IMR-90 (cell line): ENCODE measurements at regions not wholly inside any gene's neighbourhood (a gene's known extent, or its start where the extent isn't known, plus 50 kb on each side); places are given as distances from the start of the nearest gene placed in this dataset.

Source experiments
- ATAC-seq: fragments of 200-7000 bp; cut with Tn5 transposase; 2 replicates; pipeline ENCODE4 v1.9.1; 2020; ENCODE audit warnings: low read depth, mild to moderate bottlenecking, moderate library complexity
- BruUV-seq: library from RNA; stranded (reverse); fragments of 400-500 nt; replicated peaks from 2 replicates; lab custom pipeline; 2021; lab: Mats Ljungman, UMichigan
- CTCF ChIA-PET: fragments of 300-600 bp; formaldehyde crosslinking; extraction: SDS; loops from one replicate; lab custom pipeline; 2021; ENCODE audit warnings: antibody characterized with exemption; lab: Yijun Ruan, JAX
- POLR2A ChIA-PET: fragments of 300-600 bp; sonication (Branson Sonifier 250); formaldehyde crosslinking; loops from one replicate; lab custom pipeline; 2022; ENCODE audit warnings: antibody characterized with exemption; ENCODE audit not compliant: unreplicated experiment; lab: Charles Lee
- DNase-seq: peaks from one replicate; pipeline ENCODE4 v3.0.0; 2013
- H2AFZ ChIP-seq: replicated peaks from 2 replicates; pipeline ENCODE3; 2013; ENCODE audit warnings: low read length, mild to moderate bottlenecking; ENCODE audit not compliant: poor library complexity
- H2AK5ac ChIP-seq: 2 replicates; pipeline ENCODE4 v1.6.1; 2013; ENCODE audit warnings: low read depth, low read length, inconsistent platforms
- H2AK9ac ChIP-seq: replicated peaks from 2 replicates; pipeline ENCODE3; 2013; ENCODE audit warnings: mild to moderate bottlenecking, low read depth, low read length, moderate library complexity; ENCODE audit not compliant: poor library complexity
- H2BK120ac ChIP-seq: 2 replicates; pipeline ENCODE4 v1.6.1; 2013; ENCODE audit warnings: low read depth, low read length, inconsistent platforms
- H2BK15ac ChIP-seq: 3 replicates; pipeline ENCODE4 v1.6.1; 2013; ENCODE audit warnings: low read depth, low read length, inconsistent platforms
- H2BK20ac ChIP-seq: 2 replicates; pipeline ENCODE4 v1.6.1; 2013; ENCODE audit warnings: low read depth, mild to moderate bottlenecking, inconsistent platforms, low read length, moderate library complexity
- H2BK5ac ChIP-seq: 2 replicates; pipeline ENCODE4 v1.6.1; 2013; ENCODE audit warnings: mild to moderate bottlenecking, low read depth, low read length, inconsistent platforms; ENCODE audit not compliant: poor library complexity, severe bottlenecking
- H3K14ac ChIP-seq: replicated peaks from 2 replicates; pipeline ENCODE4 v1.6.1; 2013; ENCODE audit warnings: low read depth, low read length, inconsistent platforms
- H3K18ac ChIP-seq: 2 replicates; pipeline ENCODE4 v1.6.1; 2013; ENCODE audit warnings: low read depth, low read length, control low read depth
- H3K23ac ChIP-seq: 2 replicates; pipeline ENCODE4 v1.6.1; 2013; ENCODE audit warnings: low read depth, low read length, inconsistent platforms
- H3K27ac ChIP-seq: 2 replicates; pipeline ENCODE4 v1.5.1; 2013; ENCODE audit warnings: mild to moderate bottlenecking, control low read depth, low read length; ENCODE audit not compliant: insufficient read depth
- H3K27me3 ChIP-seq: 2 replicates; pipeline ENCODE4 v1.6.1; 2013; ENCODE audit warnings: low read length; ENCODE audit not compliant: control insufficient read depth, insufficient read depth
- H3K36me3 ChIP-seq: 2 replicates; pipeline ENCODE4 v1.6.1; 2013; ENCODE audit warnings: low read length, mixed read lengths; ENCODE audit not compliant: control insufficient read depth, insufficient read depth
- H3K4ac ChIP-seq: 2 replicates; pipeline ENCODE4 v1.6.1; 2013; ENCODE audit warnings: low read depth, low read length, inconsistent platforms
- H3K4me1 ChIP-seq: 2 replicates; pipeline ENCODE4 v1.6.1; 2013; ENCODE audit warnings: low read length, mixed read lengths; ENCODE audit not compliant: control insufficient read depth, insufficient read depth
- H3K4me2 ChIP-seq: 2 replicates; pipeline ENCODE4 v1.6.1; 2013; ENCODE audit warnings: low read depth, mild to moderate bottlenecking, control low read depth, low read length, moderate library complexity
- H3K4me3 ChIP-seq: 2 replicates; pipeline ENCODE4 v1.5.1; 2013; ENCODE audit warnings: low read depth, mild to moderate bottlenecking, control low read depth, low read length, moderate library complexity; ENCODE audit not compliant: insufficient read depth
- H3K56ac ChIP-seq: 2 replicates; pipeline ENCODE4 v1.6.1; 2013; ENCODE audit warnings: low read length, inconsistent platforms; ENCODE audit not compliant: insufficient read depth; ENCODE audit errors: extremely low read depth
- H3K79me1 ChIP-seq, 2 experiments: 2 replicates each; pipeline ENCODE4 v1.6.1; 2013; ENCODE audit warnings: low read length in 2 of 2, inconsistent platforms in 1 of 2, low read depth in 1 of 2
- H3K9ac ChIP-seq: 2 replicates; pipeline ENCODE4 v1.6.1; 2013; ENCODE audit warnings: low read depth, low read length, control low read depth
- H3K9me1 ChIP-seq: 2 replicates; pipeline ENCODE4 v1.6.1; 2013; ENCODE audit warnings: low read length, inconsistent platforms; ENCODE audit not compliant: insufficient read depth
- H3K9me3 ChIP-seq: 2 replicates; pipeline ENCODE4 v1.6.1; 2013; ENCODE audit warnings: low read length; ENCODE audit not compliant: control insufficient read depth, insufficient read depth
- H4K20me1 ChIP-seq: 2 replicates; pipeline ENCODE4 v1.6.1; 2013; ENCODE audit warnings: low read length, inconsistent platforms; ENCODE audit not compliant: insufficient read depth
- H4K5ac ChIP-seq: 2 replicates; pipeline ENCODE4 v1.6.1; 2013; ENCODE audit warnings: mild to moderate bottlenecking, low read depth, low read length, control low read depth
- H4K8ac ChIP-seq, 2 experiments: 2 replicates each; pipeline ENCODE4 v1.6.1; 2013; ENCODE audit warnings: low read depth in 2 of 2, low read length in 2 of 2, control low read depth in 1 of 2, inconsistent platforms in 1 of 2
- H4K91ac ChIP-seq: 2 replicates; pipeline ENCODE4 v1.6.1; 2013; ENCODE audit warnings: low read depth, low read length, inconsistent platforms; ENCODE audit not compliant: insufficient read depth
- MAFK ChIP-seq: IDR thresholded peaks from 2 replicates; pipeline ENCODE4 v1.6.1; 2012; ENCODE audit warnings: low read depth, low read length, improper control_type of control experiment
- WGBS, 2 experiments: methylation state at CpG; one replicate each; pipeline versions ENCODE4 v1.1.5 to v1.1.7; 2013; ENCODE audit warnings: missing lambda C conversion rate in 2 of 2; ENCODE audit not compliant: insufficient read length in 1 of 2; ENCODE audit errors: extremely low coverage in 2 of 2; 5-methylcytosine and 5-hydroxymethylcytosine counted together
- dilution Hi-C: fragments of 300-500 bp; cut with HindIII; formaldehyde crosslinking; loops from one replicate; pipeline ENCODE4 v1.14.3; 2018; ENCODE audit warnings: low sequenced_read_pairs; ENCODE audit not compliant: unreplicated experiment
- in situ Hi-C: fragments of 300-500 bp; cut with MboI; formaldehyde crosslinking; loops from 3 replicates; pipeline ENCODE4 v1.14.3; 2019; ENCODE audit warnings: low sequenced_read_pairs, inconsistent platforms, mixed read lengths
- intact Hi-C: fragments of 100-400 bp; cut with micrococcal nuclease; formaldehyde crosslinking; loops from 2 replicates; pipeline ENCODE4 v1.10.0; 2022
- TF ChIP-seq, protein P1 (sequence below): fragments of 150-350 bp; IDR thresholded peaks from 2 replicates; pipeline ENCODE4 v1.6.1; 2017; ENCODE audit warnings: mild to moderate bottlenecking, antibody characterized with exemption, low read length, low read depth

DNA sequence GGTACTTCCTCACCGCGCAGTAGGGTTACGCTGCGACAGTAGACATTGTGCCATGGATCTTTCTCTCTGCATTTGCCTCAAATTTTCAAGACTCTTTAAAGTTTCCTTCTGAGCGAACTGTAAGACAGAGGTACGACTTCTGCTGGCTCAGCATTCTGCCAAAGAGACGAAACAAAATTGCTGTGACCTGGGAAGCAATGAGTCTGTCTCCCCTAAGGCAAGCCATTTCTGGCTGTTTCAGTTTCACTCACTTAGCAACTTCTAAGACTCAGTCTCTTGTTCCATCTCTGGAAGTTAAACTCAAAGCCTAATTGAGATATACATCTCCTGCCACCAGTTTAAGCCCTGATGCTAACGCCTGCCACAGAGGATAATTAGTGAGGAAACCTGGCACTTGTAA is 510.9 kb upstream of the DAB1 start:
- Histone ChIP-seq H2BK5ac (no peak overlapping the region), H2BK20ac (no peak overlapping the region), H2AK9ac (no peak overlapping the region), H2BK15ac (no peak overlapping the region), H3K4me2 (no peak overlapping the region), H3K4me1 (no peaks in the 10 kb centered on the region), H3K27ac (no peak overlapping the region), H2AK5ac (no peak overlapping the region), H3K79me1 (no peaks in the 10 kb centered on the region), H2BK120ac (no peak overlapping the region), H2AFZ (no peak overlapping the region), H4K20me1 (no peaks in the 10 kb centered on the region), H3K27me3 (no peaks in the 10 kb centered on the region), H4K8ac (no peak overlapping the region), H4K5ac (no peak overlapping the region), H3K9me1 (no peaks in the 10 kb centered on the region), H3K9me3 (no peaks in the 10 kb centered on the region; the same call in none of the 2 replicates), H3K14ac (no peak overlapping the region), H3K23ac (no peak overlapping the region), H3K18ac (no peak overlapping the region), H3K56ac (no peak overlapping the region), H3K4ac (no peak overlapping the region), H4K91ac (no peak overlapping the region), H3K4me3 (no peak overlapping the region), H3K9ac (no peak overlapping the region), H3K36me3 (no peaks in the 10 kb centered on the region)
- ATAC-seq: no peak
- intact Hi-C loops: no loop called here
- ChIA-PET POLR2A (no interaction called here), CTCF (no interaction called here)
- dilution Hi-C loops: no loop called here
- peak; percentile 60 for TF ChIP-seq MAFK
- TF ChIP-seq, protein P1, sequence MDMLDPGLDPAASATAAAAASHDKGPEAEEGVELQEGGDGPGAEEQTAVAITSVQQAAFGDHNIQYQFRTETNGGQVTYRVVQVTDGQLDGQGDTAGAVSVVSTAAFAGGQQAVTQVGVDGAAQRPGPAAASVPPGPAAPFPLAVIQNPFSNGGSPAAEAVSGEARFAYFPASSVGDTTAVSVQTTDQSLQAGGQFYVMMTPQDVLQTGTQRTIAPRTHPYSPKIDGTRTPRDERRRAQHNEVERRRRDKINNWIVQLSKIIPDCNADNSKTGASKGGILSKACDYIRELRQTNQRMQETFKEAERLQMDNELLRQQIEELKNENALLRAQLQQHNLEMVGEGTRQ: no peak
- DNase-seq: no peak
- no TSS peak for BruUV-seq
- WGBS, 2 experiments: 86% methylated on average over 4 of the region's 8 CpGs; no CpG with 5 or more reads in 1 of the 2 experiments
- in situ Hi-C loops: no loop called here
